ENCODE measurements at regions not wholly inside any gene's neighbourhood (a gene's known extent, or its start where the extent isn't known, plus 50 kb on each side); places are given as distances from the start of the nearest gene placed in this dataset.
A peak's percentile ranks its signal among the peaks of the same experiment; 100 is the strongest.

GRCh38 chr22:26937213-26937612 is 279.8 kb downstream of the MIAT start:
- no peak overlapping the region for H2BK20ac ChIP-seq (ENCODE audit: low read depth, low read length, poor library complexity, severe bottlenecking)
- H3K4me3 Mint-ChIP-seq: no peak overlapping the region
- H2BK120ac ChIP-seq (ENCODE audit: low read depth, low read length, poor library complexity, severe bottlenecking): no peak overlapping the region
- peak; percentile 50 for TF ChIP-seq CTCF (conservative IDR thresholded peaks at IDR 0.05)
- no peak overlapping the region for H3T11ph ChIP-seq (ENCODE audit: low read length)
- no peak overlapping the region for H2BK15ac ChIP-seq (ENCODE audit: low read depth, low read length)
- H4K5ac ChIP-seq (ENCODE audit: insufficient read length, low read depth, low read length): no peak overlapping the region
- H3K27me3 ChIP-seq (ENCODE audit: insufficient read depth, low read length): no peaks in the 10 kb centered on the region
- H3K14ac ChIP-seq (ENCODE audit: insufficient read depth, low read length): no peak overlapping the region
- no peak overlapping the region for H3K4ac ChIP-seq (ENCODE audit: low read depth, low read length)
- H3K9me3 ChIP-seq (ENCODE audit: control insufficient read depth, low read depth, low read length): no peaks in the 10 kb centered on the region
- H3K9me3 Mint-ChIP-seq: peaks cover 11 to 12% of the 10 kb centered on the region in 2 experiments
- no peak overlapping the region for H3K18ac ChIP-seq (ENCODE audit: insufficient read length, low read depth, low read length)
- peaks cover under 1 to 8% of the 10 kb centered on the region in 2 experiments for H3K4me1 Mint-ChIP-seq
- no peaks in the 10 kb centered on the region for H3K4me1 ChIP-seq (ENCODE audit: insufficient read depth, low read length)
- no peak overlapping the region for H3K27ac Mint-ChIP-seq
- no peak overlapping the region for H3K9ac ChIP-seq (ENCODE audit: extremely low read depth, insufficient read length, low read length)
- H3K4me2 ChIP-seq (ENCODE audit: insufficient read depth, insufficient read length, low read length): no peak overlapping the region
- WGBS (ENCODE audit: extremely low coverage, insufficient read length, low lambda C conversion rate): no CpG with 5 or more reads among the region's 5 CpGs
- H2AK5ac ChIP-seq (ENCODE audit: insufficient read length, low read length): no peak overlapping the region
- H2BK5ac ChIP-seq (ENCODE audit: insufficient read length, low read length): no peak overlapping the region
- H3K23ac ChIP-seq (ENCODE audit: insufficient read length, low read depth, low read length): no peak overlapping the region
- no peaks in the 10 kb centered on the region for H4K20me1 ChIP-seq (ENCODE audit: control insufficient read depth, insufficient read depth, insufficient read length)
- H4K8ac ChIP-seq (replicated peaks; ENCODE audit: insufficient read length, low read depth, low read length): no peak overlapping the region
- H3K79me2 ChIP-seq (ENCODE audit: insufficient read depth, low read length): no peaks in the 10 kb centered on the region
- H3K23me2 ChIP-seq (ENCODE audit: insufficient read length, low read depth, low read length, poor library complexity, severe bottlenecking): no peaks in the 10 kb centered on the region
- H2BK12ac ChIP-seq (ENCODE audit: insufficient read length, low read depth, low read length): no peak overlapping the region
- DNase-seq: no peak
- H3K27ac ChIP-seq (ENCODE audit: insufficient read length, low read depth, low read length): no peak overlapping the region
- no peaks in the 10 kb centered on the region for H3K79me1 ChIP-seq (ENCODE audit: insufficient read depth, low read depth, low read length, poor library complexity, severe bottlenecking)
- H4K91ac ChIP-seq (ENCODE audit: insufficient read length, low read depth, low read length): no peak overlapping the region
- no peak overlapping the region for H3K56ac ChIP-seq (ENCODE audit: insufficient read length, low read depth, low read length)
- no peak overlapping the region for H2AFZ ChIP-seq (ENCODE audit: low read length)
- H3K27me3 Mint-ChIP-seq (ENCODE audit: low read depth): peaks cover 33% of the 10 kb centered on the region
- H3K36me3 Mint-ChIP-seq (ENCODE audit: insufficient read depth in 1 of 3, low read depth in 3 of 3): peaks cover 3 to 9% (median 6%) of the 10 kb centered on the region in 3 experiments; a peak in 6 of 7 replicates
